K562 (cell line): ENCODE measurements at regions not wholly inside any gene's neighbourhood (a gene's known extent, or its start where the extent isn't known, plus 50 kb on each side); places are given as distances from the start of the nearest gene placed in this dataset.

Experiments used
- ATAC-seq: fragments of 200-7000 bp; cut with Tn5 transposase; 3 replicates; pipeline ENCODE4 v1.9.1; 2020; ENCODE audit warnings: moderate library complexity
- BruUV-seq: library from RNA; stranded (reverse); fragments of 400-500 nt; replicated peaks from 2 replicates; lab custom pipeline; 2021; lab: Mats Ljungman, UMichigan
- CTCF ChIA-PET: fragments of 300-600 bp; formaldehyde crosslinking; extraction: SDS; loops from one replicate; lab custom pipeline; 2021; ENCODE audit warnings: low intra/inter-chr PET ratio; lab: Yijun Ruan, JAX
- POLR2A ChIA-PET: fragments of 300-600, 350-650 bp; sonication (Branson Sonifier 250); formaldehyde crosslinking; extraction: SDS; loops from one replicate; lab custom pipeline; 2021; ENCODE audit warnings: antibody characterized with exemption, inconsistent platforms; lab: Yijun Ruan, JAX
- DNase-seq, 4 experiments: peaks; one replicate each; pipeline versions ENCODE4 v3.0.0 to v3.0.0-alpha.2; 2011 to 2018; ENCODE audit warnings: low spot score in 3 of 4, mixed read lengths in 3 of 4; ENCODE audit errors: extremely low read depth in 1 of 4
- FAIRE-seq: peaks from 2 replicates; lab custom pipeline; 2011; peaks lifted over from hg19 to GRCh38; lab: Jason Lieb, UNC
- H2AFZ ChIP-seq: 2 replicates; pipeline ENCODE4 v1.6.0; 2011; ENCODE audit warnings: low read depth, low read length, control low read depth, inconsistent platforms
- H3K27ac ChIP-seq: fragments of 200-600 bp; 3 replicates; pipeline ENCODE4 v1.8.0; 2011; ENCODE audit warnings: low read depth, mild to moderate bottlenecking, control low read depth, inconsistent platforms, low read length, moderate library complexity, mixed read lengths; ENCODE audit errors: extremely low read depth
- H3K27me3 ChIP-seq, 2 experiments: fragments of 300-600 bp in 1 of 2; 2 replicates in 1 of 2; 3 replicates in 1 of 2; pipeline versions ENCODE4 v1.6.0 to v1.8.0; 2011; ENCODE audit warnings: inconsistent platforms in 2 of 2, low read length in 2 of 2, mild to moderate bottlenecking in 1 of 2, mixed read lengths in 1 of 2, moderate library complexity in 1 of 2; ENCODE audit not compliant: control insufficient read depth in 2 of 2, insufficient read depth in 2 of 2
- H3K36me3 ChIP-seq: fragments of 300-600 bp; 3 replicates; pipeline ENCODE4 v1.8.0; 2011; ENCODE audit warnings: mild to moderate bottlenecking, low read length, inconsistent platforms; ENCODE audit not compliant: control insufficient read depth, insufficient read depth
- H3K4me1 ChIP-seq, 2 experiments: fragments of 200-600 bp in 1 of 2; replicated peaks in 1 of 2; 2 replicates in 1 of 2; 3 replicates in 1 of 2; pipeline versions ENCODE4 v1.5.1 to v1.8.0; 2011; ENCODE audit warnings: inconsistent platforms in 2 of 2, low read length in 2 of 2, mild to moderate bottlenecking in 1 of 2, mixed read lengths in 1 of 2, moderate library complexity in 1 of 2; ENCODE audit not compliant: control insufficient read depth in 2 of 2, insufficient read depth in 2 of 2
- H3K4me2 ChIP-seq: 2 replicates; pipeline ENCODE4 v1.6.1; 2011; ENCODE audit warnings: low read length, control low read depth, inconsistent platforms, mixed read lengths; ENCODE audit not compliant: insufficient read depth
- H3K4me3 ChIP-seq: fragments of 200-600 bp; sonication (generic), shearing (Covaris generic); 2 replicates; pipeline ENCODE4 v1.5.1; 2016; ENCODE audit warnings: control low read depth, inconsistent platforms
- H3K79me2 ChIP-seq: fragments of 200-600 bp; 3 replicates; pipeline ENCODE4 v1.8.0; 2011; ENCODE audit warnings: low read length, inconsistent platforms; ENCODE audit not compliant: control insufficient read depth, insufficient read depth
- H3K9ac ChIP-seq, 2 experiments: 2 replicates each; pipeline versions ENCODE4 v1.6.0 to v1.6.1; 2011; ENCODE audit warnings: low read depth in 2 of 2, low read length in 2 of 2, control low read depth in 1 of 2, inconsistent platforms in 1 of 2, mild to moderate bottlenecking in 1 of 2, mixed read lengths in 1 of 2; ENCODE audit not compliant: insufficient read depth in 1 of 2
- H3K9me1 ChIP-seq: one replicate; pipeline ENCODE4 v1.6.0; 2011; ENCODE audit warnings: inconsistent platforms, mild to moderate bottlenecking, low read length, moderate library complexity; ENCODE audit not compliant: control insufficient read depth, insufficient read depth
- H3K9me3 ChIP-seq: replicated peaks from 2 replicates; pipeline ENCODE4 v1.5.1; 2011; ENCODE audit warnings: low read depth, low read length, inconsistent platforms; ENCODE audit not compliant: control insufficient read depth, insufficient read depth
- H4K20me1 ChIP-seq: replicated peaks from 2 replicates; pipeline ENCODE4 v1.6.1; 2011; ENCODE audit warnings: low read length, inconsistent platforms, mixed read lengths; ENCODE audit not compliant: control insufficient read depth, insufficient read depth
- CBX5 ChIP-seq: IDR thresholded peaks from 2 replicates; pipeline ENCODE4 v1.6.1; 2014; ENCODE audit warnings: low read depth, borderline replicate concordance
- CHD2 ChIP-seq: IDR thresholded peaks from 2 replicates; pipeline ENCODE4 v1.6.1; 2011; ENCODE audit warnings: low read depth, low read length
- FUS ChIP-seq: fragments of 200-400 bp; formaldehyde crosslinking; optimal IDR thresholded peaks from 2 replicates; pipeline ENCODE3; 2017; ENCODE audit warnings: low read depth, low read length
- HIVEP1 ChIP-seq: fragments of 250-450 bp; sonication (Bioruptor Pico); IDR thresholded peaks from 2 replicates; pipeline ENCODE4 v1.4.0; 2020; ENCODE audit warnings: mild to moderate bottlenecking
- OTX1 ChIP-seq: fragments of 450-650 bp; formaldehyde crosslinking; IDR thresholded peaks from 2 replicates; pipeline ENCODE4 v1.4.0; 2022; ENCODE audit warnings: mild to moderate bottlenecking
- TBL1XR1 ChIP-seq, 2 experiments: IDR thresholded peaks; 2 replicates each; pipeline ENCODE4 v1.6.1; 2012; ENCODE audit warnings: improper control_type of control experiment in 2 of 2, low read length in 2 of 2, mild to moderate bottlenecking in 1 of 2
- WGBS: fragments of 100-300 bp; shearing (Covaris generic); methylation state at CpG from one replicate; pipeline ENCODE4 v1.1.6; 2016; ENCODE audit warnings: low coverage, mixed read lengths; ENCODE audit not compliant: insufficient coverage; ENCODE audit errors: missing lambda C conversion rate; 5-methylcytosine and 5-hydroxymethylcytosine counted together
- in situ Hi-C: fragments of 300-500 bp; cut with MboI; formaldehyde crosslinking; loops from 4 replicates; pipeline ENCODE4 v1.15.0; 2018; ENCODE audit warnings: inconsistent platforms, mixed read lengths
- intact Hi-C: fragments of 100-400 bp; cut with micrococcal nuclease; formaldehyde crosslinking; loops from 2 replicates; pipeline ENCODE4 v1.14.2; 2022
- TF ChIP-seq, protein P1 (sequence below): fragments of 200-800 bp; sonication (Bioruptor generic); IDR thresholded peaks from 2 replicates; pipeline ENCODE4 v1.6.1; 2016; ENCODE audit warnings: missing genetic modification characterization, missing compliant biosample characterization
- TF ChIP-seq, protein P2 (sequence below): sonication (generic); formaldehyde crosslinking; IDR thresholded peaks from 2 replicates; pipeline ENCODE4 v1.8.1; 2023; ENCODE audit warnings: mild to moderate bottlenecking, missing genetic modification reagents
- TF ChIP-seq, protein P3 (sequence below): fragments of 450-650 bp; IDR thresholded peaks from 2 replicates; pipeline ENCODE4 v1.6.1; 2016; ENCODE audit warnings: low read depth, mild to moderate bottlenecking, moderate library complexity

DNA sequence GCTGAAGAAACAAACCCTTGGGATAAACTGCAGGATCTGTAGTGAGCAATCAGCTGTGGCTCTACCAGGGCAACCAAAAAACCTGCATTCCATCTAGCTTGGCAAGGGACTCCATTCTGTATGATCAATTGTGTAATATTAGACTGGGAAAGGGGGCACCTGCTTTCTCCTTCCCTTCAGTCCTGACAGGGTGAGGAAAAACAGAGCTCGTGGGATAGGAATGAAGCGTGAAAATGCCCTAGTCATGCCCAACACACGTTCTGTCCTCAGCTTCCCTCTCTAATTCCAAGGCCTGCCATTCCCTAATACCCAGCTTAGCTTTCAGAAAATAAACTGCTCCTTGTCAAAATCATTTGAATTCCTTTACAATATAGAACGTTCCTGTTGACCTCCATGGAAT is 442.3 kb downstream of the PLPP3 start:
- intact Hi-C loops: no loop called here
- no TSS peak for BruUV-seq
- Histone ChIP-seq H3K4me3 (no peak overlapping the region), H3K27me3 (no peaks in the 10 kb centered on the region), H3K9me3 (no peaks in the 10 kb centered on the region), H3K4me2 (no peak overlapping the region), H2AFZ (no peak overlapping the region), H4K20me1 (no peaks in the 10 kb centered on the region), H3K27ac (no peak overlapping the region), H3K9me1 (no peaks in the 10 kb centered on the region), H3K36me3 (no peaks in the 10 kb centered on the region), H3K9ac (no peak overlapping the region), H3K79me2 (no peaks in the 10 kb centered on the region), H3K4me1 (no peaks in the 10 kb centered on the region; a peak in 1 of 5 replicates)
- TF ChIP-seq CHD2: no peak
- no peak for DNase-seq
- in situ Hi-C loops: no loop called here
- FAIRE-seq: no peak
- ChIA-PET POLR2A (no interaction called here), CTCF (no interaction called here)
- 7% methylated on average over 4 of the region's 4 CpGs for WGBS
- ATAC-seq: no peak

DNA sequence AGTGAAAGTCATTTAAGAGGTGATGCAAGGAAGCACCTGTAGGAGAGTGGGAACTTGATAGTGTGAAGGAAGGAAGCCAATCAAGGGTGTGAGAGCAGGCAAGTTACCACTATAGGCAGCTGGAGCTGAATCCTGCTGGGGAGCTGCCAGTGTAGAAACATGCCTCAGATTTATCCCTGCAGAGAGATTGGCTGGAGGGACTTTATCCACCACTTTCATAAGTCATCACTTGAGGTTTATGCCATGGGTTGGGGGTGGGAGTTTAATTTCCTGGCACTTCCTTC is 443.6 kb downstream of the PLPP3 start:
- Histone ChIP-seq H3K9me3 (no peaks in the 10 kb centered on the region), H3K27me3 (no peaks in the 10 kb centered on the region), H3K9ac (no peak overlapping the region), H3K4me2 (no peak overlapping the region), H4K20me1 (no peaks in the 10 kb centered on the region), H3K36me3 (no peaks in the 10 kb centered on the region), H3K4me1 (no peaks in the 10 kb centered on the region; a peak in 1 of 5 replicates), H3K79me2 (no peaks in the 10 kb centered on the region), H3K27ac (no peak overlapping the region), H2AFZ (no peak overlapping the region), H3K9me1 (no peaks in the 10 kb centered on the region), H3K4me3 (no peak overlapping the region)
- in situ Hi-C loops (no loop called here), intact Hi-C loops (no loop called here)
- ChIA-PET CTCF (no interaction called here), POLR2A (no interaction called here)
- FAIRE-seq: no peak
- BruUV-seq: no TSS peak
- ATAC-seq: no peak
- DNase-seq: no peak
- TF ChIP-seq, protein P1, sequence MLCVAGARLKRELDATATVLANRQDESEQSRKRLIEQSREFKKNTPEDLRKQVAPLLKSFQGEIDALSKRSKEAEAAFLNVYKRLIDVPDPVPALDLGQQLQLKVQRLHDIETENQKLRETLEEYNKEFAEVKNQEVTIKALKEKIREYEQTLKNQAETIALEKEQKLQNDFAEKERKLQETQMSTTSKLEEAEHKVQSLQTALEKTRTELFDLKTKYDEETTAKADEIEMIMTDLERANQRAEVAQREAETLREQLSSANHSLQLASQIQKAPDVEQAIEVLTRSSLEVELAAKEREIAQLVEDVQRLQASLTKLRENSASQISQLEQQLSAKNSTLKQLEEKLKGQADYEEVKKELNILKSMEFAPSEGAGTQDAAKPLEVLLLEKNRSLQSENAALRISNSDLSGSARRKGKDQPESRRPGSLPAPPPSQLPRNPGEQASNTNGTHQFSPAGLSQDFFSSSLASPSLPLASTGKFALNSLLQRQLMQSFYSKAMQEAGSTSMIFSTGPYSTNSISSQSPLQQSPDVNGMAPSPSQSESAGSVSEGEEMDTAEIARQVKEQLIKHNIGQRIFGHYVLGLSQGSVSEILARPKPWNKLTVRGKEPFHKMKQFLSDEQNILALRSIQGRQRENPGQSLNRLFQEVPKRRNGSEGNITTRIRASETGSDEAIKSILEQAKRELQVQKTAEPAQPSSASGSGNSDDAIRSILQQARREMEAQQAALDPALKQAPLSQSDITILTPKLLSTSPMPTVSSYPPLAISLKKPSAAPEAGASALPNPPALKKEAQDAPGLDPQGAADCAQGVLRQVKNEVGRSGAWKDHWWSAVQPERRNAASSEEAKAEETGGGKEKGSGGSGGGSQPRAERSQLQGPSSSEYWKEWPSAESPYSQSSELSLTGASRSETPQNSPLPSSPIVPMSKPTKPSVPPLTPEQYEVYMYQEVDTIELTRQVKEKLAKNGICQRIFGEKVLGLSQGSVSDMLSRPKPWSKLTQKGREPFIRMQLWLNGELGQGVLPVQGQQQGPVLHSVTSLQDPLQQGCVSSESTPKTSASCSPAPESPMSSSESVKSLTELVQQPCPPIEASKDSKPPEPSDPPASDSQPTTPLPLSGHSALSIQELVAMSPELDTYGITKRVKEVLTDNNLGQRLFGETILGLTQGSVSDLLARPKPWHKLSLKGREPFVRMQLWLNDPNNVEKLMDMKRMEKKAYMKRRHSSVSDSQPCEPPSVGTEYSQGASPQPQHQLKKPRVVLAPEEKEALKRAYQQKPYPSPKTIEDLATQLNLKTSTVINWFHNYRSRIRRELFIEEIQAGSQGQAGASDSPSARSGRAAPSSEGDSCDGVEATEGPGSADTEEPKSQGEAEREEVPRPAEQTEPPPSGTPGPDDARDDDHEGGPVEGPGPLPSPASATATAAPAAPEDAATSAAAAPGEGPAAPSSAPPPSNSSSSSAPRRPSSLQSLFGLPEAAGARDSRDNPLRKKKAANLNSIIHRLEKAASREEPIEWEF: no peak
- no peak for TF ChIP-seq OTX1 (CRISPR knock-in tag)
- TF ChIP-seq FUS: no peak
- no peak for TF ChIP-seq HIVEP1 (CRISPR knock-in tag)
- no peak for TF ChIP-seq CBX5
- TF ChIP-seq, protein P2, sequence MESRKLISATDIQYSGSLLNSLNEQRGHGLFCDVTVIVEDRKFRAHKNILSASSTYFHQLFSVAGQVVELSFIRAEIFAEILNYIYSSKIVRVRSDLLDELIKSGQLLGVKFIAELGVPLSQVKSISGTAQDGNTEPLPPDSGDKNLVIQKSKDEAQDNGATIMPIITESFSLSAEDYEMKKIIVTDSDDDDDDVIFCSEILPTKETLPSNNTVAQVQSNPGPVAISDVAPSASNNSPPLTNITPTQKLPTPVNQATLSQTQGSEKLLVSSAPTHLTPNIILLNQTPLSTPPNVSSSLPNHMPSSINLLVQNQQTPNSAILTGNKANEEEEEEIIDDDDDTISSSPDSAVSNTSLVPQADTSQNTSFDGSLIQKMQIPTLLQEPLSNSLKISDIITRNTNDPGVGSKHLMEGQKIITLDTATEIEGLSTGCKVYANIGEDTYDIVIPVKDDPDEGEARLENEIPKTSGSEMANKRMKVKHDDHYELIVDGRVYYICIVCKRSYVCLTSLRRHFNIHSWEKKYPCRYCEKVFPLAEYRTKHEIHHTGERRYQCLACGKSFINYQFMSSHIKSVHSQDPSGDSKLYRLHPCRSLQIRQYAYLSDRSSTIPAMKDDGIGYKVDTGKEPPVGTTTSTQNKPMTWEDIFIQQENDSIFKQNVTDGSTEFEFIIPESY: no peak
- no peak for TF ChIP-seq TBL1XR1 (IDR thresholded peaks at IDR 0.05; ENCODE audit: low read length in 2 of 2)
- TF ChIP-seq, protein P3, sequence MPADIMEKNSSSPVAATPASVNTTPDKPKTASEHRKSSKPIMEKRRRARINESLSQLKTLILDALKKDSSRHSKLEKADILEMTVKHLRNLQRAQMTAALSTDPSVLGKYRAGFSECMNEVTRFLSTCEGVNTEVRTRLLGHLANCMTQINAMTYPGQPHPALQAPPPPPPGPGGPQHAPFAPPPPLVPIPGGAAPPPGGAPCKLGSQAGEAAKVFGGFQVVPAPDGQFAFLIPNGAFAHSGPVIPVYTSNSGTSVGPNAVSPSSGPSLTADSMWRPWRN: no peak
